ENCODE measurements at regions not wholly inside any gene's neighbourhood (a gene's known extent, or its start where the extent isn't known, plus 50 kb on each side); places are given as distances from the start of the nearest gene placed in this dataset.
"Not testable (repeated sequence)": the region's sequence is repeated elsewhere in the genome, so short reads cannot be mapped to it uniquely, and the experiment has no call there.

DNA sequence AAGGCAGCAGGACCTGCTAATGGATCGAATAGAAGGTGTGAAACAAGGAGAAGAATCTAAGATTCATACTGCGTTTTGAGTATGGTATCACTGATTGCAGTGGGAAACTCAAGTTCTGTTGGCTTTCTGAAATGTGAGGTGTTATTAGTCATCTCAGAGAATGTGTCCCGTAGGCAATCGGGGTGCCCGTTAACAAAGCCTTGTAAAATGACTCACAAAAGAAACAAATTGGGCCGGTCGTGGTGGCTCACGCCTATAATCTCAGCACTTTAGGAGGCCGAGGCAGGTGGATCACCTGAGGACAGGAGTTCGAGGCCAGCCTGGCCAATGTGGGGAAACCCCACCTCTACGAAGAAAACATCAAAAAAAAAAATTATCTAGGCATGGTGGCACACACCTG, 118.2 kb upstream of the C7orf33 start:
- DNase-seq: no peak

DNA sequence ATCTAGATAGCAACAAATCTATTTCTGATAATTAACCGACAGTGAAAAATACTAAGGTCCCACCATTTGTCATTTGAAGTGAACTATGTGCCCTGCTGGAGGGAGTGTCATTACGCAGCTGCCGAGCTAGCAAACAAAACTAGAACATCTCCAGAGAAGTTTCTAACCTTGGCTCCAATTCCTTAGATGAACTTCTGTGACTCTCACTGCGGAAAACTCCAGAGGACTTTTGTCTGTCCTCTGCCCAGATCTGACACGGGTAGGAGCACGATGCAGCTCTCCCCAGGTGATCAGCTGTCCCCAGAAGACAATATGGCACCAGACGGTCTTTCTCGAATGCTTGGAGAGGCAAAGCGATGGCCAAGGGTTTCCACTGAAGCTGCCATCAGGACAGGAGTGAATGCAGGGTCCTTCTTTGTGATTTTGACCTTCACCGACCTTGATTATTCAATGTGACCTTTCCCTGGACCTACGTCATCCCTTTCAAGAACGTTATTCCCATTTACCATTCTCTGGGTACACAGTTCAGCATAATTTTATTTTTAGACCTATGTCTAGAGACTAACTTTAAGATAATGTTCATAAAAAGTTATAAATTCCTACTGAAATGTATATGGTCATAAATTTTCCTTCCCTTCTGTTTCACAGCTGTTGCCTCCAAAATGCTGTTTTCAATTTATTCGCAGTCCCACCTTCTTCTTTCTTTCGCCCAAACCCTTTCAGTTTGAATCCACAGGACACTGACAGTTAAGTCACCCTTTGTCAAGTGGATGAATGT, 116.7 kb upstream of the C7orf33 start:
- no peak for DNase-seq

DNA sequence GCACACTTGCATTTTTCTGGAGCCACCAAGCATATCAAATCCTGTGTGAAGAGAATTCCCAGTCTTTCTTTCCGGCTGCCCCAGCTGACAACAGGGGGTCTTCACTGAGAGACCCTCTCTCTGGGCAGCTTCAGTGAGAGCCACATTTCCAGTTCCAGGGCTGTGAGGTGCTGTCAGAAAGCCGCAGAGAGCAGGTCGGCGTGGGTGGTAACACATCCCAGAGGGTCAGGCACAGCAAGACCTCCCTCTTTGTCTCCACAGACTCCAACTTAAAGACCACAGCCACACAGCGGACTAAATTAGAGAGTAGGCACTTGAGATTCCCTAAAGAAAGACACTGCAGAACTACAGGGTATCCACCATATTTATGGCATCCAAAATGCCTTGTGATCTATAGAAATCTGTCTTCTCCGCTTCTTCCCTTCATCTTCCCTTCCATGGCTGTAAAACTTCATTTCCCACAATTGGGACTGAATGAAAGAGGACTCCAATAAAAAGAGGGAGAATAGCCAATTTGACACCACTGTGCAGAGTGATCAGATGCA, 116.0 kb upstream of the C7orf33 start:
- no peak for DNase-seq

DNA sequence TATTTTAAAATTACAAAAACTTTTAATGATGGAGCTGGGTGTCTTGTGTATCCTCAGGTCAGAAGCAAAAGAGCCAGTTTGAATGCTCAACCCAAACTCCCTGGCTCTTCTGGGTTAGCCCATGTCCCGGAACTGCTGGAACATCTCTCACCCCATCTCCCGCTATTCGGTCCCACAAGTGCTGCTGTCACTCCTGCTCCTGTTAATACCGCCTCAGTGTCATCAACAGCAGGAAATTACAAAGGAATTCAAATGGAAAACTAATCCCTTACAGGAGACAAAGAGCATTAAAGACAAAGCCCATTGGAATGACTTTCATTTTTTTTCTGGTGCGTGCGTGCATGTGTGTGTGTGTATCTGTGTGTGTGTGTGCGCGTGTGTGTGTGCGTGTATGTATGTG, 112.0 kb upstream of the C7orf33 start:
- DNase-seq: no peak

DNA sequence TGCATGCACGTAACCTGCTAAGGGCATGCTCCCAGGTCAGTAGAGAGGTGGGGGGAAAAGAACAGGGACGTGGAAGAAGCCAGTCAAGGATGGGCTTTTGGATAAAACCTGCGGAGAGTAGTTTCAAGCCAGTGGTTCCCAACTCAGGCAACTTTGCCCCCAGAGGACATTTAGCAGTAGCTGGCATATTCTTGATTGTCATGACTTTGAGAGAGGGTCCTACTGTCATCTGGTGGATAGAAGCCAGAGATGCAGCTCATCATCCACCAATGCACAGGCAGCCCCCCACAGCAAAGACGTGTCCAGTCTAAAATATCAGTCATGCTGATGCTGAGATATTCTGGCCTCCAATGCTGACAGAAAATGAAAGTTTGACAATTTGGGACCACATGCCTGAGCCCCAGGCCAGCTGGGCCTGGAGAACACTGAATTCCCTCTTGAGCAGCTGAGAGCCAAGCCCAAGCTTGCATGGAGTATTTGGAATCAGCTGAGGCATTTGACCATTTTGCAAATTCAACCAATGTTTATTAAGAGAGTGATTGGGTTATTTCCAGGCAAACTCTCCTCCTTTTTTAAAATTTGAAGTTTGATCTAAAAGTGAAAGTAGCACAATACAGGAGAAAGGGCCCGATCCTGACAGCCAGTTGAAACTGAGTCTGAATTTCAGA, 110.0 kb upstream of the C7orf33 start:
- no peak for DNase-seq

DNA sequence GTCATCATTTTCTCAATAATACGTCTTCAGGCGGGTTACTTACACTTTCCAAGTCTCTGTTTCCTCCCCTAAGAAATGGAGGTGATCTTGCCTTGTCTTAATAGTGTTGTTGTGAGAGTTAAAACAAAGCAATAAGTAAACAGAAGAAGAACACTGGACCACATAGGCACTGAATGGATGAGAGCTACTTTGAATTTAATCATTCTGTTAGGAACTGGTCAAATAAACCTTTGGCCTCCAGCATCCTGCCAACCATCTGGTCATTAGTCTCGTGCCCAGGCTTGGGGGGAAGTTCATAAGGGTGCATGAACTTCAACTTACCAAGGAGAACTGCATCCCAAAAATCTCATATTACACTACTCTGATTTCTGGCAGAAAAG, 109.4 kb upstream of the C7orf33 start:
- no peak for DNase-seq

DNA sequence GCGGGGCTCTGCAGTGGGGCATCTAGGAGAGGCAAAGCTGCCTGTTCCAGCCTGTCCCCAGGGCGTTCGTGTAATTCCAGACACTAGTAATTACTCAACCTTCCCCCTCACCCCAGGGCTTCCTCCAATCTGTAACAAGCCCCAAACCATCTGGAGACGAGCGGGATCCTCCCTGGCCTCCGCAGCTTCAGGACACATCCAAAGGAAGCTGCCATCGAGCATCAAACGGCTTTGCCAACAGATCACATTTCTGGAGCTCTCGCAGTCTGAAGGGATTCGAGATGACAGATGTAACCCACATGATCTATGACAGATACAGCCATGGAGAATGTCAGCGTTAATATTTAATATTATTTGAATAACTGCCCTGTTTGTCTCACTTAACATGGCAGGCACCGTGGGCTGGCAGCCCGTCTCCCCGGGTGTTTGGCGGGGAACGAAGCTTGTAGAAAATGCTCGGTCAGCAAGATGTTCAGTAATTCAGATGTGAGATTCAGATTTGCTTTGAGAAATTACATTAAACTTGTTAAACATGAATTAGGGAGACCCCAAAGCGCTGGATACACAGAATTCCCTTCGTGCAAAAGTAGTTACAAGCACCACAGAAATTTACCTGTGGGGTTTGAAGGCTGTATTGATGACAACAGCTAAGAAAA, 108.5 kb upstream of the C7orf33 start:
- DNase-seq: no peak

DNA sequence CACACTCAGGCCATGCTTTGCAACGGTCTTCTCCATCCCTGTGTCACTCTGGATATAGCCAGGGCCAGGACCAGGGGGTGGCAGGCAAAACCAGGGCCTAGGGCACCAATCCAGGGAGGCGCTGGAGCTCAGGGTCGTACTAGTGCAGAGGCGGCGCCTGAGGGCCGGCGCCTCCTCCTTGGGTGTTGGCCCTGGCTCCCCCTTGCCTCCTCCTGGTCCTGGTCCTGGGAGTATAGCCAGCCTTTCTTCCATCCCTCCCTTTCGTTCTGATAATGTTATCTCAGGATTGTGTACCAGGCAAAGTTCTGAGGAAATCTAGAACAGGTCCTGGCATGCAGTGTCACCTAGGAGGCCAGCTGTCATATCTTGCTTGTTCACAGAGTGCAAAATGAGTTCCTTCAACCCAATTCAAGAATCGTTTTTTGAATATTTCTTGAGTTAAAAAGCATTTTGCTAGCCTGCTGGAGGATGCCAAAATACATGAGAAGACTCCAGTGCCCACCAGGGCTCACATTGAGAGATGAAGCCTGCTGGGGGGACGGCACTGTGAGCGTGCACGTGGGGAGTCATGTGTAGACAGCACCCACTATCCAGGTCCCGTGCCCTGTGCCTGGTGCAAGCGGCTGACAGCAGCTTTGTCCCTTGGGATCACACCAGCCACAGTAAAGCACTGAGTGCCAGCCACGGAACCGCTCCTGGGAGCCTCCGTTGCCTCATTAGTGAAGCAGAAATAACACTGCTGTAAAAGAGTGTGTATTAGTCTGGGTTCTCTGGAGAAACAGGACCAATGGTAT, 106.9 kb upstream of the C7orf33 start:
- DNase-seq: no peak

DNA sequence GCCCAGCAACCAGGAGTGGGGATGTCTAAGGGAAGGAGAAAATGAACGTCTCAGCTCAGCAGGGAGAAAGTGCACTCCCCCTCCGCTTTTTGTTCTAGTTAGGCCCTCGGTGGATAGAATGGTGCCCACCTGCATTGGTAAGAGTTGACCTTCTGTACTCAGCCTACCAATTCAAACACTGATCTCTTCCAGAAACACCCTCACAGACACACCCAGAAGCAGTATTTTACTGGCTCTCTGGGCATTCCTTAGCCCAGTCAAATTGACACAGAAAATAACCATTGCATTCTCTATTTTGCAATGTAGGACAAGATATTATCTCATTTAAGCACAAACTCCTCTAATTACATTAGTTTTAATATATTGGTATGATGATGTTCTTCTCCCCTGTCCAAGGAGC, 106.1 kb upstream of the C7orf33 start:
- no peak for DNase-seq

DNA sequence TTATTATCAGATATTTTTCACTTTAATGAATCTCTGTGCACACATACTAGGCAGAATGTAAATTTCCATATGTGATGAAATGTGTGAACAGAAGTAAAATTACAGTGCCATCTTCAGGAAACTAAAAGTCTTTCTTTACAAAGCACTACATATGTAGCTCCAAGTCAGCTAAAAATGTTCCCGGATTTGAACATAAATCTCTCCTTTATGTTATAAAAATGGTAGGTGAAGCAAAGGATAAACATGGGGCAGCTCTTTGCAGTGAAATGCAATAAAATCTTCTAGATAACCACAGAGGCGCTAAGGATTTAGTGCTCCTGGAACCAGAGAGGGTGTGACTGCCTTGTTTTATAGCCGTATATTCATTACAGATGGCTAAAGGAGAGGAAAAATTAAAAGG, 104.9 kb upstream of the C7orf33 start:
- no peak for DNase-seq

DNA sequence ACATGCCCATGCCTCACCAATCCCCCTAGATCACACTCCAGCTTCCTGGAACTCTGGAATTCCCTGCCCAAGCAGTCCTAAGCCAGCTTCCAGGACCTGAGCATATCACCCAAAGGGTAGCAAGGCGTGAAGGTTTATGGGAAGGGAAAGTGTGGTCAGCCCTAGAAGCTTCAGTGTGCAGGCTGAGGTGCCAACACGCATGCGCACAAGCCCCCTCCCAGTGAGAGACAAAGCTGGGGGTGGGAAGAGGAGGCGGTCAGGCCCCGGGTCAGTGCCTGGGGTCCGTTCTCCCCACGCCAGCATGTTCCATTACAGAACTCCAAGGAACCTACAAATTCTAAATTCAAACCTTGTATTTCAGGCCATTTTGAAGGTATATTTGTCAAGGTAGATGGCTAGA, 103.6 kb upstream of the C7orf33 start:
- DNase-seq: no peak

DNA sequence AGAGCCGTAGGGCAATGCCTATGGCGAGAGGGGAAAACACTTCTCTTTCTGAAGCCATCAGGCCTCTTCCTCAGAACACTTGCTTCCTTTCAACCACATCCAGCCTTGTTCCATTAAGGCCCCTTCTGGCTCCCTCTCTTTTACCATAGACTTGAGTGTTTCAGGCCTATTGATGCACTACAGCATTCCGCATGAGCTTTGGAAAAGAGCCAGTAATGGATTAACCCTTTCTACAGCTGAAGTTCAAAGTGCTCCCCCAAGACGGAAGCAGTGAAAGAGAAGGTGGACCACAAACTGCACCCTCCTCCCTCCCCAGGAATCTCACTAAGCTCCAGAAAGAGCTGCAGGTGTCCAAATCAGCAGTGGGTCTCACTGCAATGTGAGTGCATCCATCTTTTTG, 102.7 kb upstream of the C7orf33 start:
- no peak for DNase-seq

DNA sequence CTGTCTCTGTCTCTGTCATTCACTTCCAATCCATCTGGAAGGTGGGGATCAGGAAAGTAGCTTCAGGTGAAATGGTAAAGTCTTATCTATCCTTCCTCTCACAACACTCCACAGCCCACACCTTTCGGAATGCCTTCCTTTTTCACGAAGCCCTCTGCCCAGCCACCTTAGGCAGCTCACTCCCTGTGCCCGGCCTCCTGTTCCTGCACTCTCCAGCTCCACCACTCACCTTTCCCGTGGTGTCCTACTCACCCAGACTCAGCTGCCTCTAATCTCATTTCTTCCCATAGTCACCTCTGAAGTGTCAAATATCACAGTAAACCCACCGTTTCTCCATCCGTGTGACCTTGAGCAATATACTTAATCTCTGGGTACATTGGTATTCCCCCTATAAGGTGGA, 100.9 kb upstream of the C7orf33 start:
- DNase-seq: no peak

DNA sequence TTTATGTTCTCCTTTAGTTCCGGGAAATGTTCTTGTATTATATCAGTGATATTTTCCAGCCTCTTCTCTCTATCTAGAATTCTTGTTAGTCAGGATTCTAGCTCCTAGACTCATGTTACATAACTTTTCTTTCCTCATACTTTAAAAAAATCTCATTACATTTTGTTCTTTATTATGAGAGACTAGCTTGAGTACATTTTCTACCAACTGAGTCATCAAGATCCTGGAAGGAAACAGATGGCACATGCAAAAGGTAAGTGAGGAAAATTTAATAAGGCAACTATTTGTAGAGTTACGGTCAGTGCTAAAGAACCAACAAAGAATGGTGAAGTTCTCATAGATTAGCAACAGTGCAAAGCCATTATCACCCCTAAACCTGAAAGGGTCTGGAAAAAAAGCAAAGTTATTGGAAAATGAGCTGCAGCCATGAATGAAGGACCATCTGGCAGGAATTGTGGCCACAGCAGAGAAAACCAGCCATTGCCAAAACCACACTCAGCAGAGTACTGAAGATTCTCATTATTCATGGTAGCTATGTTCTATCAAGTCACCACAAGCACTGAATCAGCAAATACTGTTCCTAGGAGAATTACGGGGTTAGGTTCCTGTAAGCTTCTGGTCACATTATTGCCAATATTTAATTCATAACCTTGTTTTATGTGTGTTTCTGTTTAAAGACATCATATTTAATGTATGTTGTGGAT, 98.3 kb upstream of the C7orf33 start:
- DNase-seq: no peak

DNA sequence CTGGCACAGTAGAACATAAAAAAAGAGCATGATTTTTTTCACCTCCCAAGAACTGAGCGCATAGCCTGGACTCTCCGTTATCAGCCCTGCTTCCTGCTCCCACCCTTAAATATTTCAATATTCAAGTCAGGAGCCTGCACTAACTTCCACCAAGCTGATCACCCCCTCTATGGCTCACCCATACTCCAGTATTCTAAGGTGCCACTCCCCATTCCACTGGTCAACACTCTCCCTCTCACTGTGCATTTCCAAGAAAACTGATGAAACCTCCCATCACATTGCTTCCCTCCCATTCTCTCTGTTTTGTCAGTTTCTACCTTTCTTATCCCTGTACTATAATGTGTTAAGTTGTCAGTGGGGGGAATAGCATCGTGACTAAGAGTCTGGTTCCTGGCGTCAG, 95.0 kb upstream of the C7orf33 start:
- DNase-seq: no peak

DNA sequence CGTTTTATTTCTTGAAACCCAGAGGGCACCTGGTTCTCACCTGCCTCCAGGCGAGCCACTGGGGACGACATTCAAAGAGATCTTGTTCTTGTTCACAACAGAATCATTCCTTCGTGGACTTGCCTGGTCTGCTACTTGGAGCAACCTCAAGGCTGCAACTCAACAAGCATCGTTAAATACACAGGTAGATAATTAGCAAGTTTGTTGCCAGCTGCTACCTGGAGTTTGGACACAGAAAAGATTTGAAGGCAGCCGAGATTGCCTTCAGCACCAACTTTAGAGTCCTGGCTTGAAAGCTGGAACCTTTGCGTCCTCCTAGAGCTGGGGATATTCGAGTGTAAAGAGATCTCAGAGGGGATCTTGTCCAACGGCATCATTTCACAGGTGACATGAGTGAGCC, 89.6 kb upstream of the C7orf33 start:
- no peak for DNase-seq

DNA sequence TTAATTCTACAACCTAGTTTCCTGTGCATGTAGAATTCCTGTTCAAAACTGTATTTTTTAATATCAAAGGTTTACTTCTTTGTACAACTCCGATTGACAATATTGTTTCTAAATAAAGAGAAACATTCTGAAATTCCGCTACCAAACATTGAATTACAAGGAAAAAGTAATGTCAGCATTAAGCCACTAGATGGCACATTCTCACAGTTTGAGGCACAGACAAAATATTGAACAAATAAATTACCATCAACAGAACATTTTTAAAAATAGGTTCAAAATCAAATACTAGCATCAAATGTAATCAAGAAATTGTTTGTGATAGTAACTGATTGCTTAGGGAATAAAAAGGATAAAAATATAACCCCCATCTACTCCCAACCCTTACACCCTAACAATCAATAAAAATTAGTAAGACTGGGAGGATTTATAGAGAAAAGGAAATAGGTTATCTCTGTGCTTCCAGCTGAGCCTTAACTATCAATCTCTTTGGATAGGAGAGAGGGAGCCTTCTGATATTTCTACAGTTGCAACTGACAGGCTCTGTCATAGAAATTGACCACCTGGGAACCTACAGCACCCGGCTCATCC, 86.6 kb upstream of the C7orf33 start:
- no peak for DNase-seq

DNA sequence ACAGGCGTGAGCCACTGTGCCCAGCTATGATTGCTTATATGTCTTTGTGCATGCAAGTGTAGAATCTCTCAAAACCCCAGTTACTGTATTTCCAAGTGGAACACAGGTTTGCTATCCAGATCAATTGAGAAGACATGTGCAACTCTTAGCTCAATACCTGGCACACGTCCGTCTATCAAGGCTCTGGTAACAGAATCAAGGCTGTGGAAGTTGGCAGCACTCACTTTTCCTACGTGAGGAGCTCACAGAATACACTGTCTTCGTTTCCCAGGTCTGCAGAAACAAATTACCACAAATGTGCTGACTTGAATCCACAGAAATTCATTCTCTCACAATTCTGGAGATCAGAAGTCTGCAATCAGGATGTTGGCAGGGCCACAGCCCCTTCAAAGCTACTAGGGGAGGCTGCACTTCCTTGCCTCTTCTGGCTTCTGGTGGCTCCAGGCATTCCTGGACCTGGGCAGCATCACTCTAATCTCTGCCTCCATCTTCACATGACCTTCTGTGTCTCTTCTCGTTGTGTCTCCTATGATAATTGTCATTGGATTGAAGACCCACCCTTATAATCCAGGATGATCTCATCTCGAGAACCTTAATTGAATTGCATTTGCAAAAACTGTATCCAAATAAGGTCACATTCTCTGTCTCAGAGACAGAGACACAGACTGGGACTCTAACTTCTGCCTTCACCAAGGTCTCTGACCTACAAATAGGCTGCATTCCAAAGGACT, 84.8 kb upstream of the C7orf33 start:
- DNase-seq: no peak

DNA sequence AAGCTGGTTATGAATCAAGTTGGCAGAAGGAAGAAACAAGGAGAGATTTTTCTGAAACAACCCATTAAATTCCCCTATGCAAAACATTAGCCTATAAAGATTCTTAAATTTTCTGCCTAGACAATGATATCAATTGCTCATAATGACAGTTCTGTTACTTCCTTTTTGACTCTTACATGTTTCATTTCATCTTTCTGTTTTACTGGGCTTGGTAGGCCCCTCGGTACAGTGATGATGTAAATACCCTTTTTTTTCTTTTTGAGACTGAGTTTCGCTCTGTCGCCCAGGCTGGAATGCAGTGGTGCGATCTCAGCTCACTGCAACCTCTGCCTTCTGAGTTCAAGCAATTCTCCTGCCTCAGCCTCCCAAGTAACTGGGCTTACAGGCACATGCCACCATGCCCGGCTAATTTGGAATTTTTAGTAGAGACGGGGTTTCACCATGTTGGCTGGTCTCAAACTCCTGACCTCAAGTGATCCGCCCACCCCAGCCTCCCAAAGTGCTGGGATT, 83.4 kb upstream of the C7orf33 start:
- DNase-seq: not testable (repeated sequence)

DNA sequence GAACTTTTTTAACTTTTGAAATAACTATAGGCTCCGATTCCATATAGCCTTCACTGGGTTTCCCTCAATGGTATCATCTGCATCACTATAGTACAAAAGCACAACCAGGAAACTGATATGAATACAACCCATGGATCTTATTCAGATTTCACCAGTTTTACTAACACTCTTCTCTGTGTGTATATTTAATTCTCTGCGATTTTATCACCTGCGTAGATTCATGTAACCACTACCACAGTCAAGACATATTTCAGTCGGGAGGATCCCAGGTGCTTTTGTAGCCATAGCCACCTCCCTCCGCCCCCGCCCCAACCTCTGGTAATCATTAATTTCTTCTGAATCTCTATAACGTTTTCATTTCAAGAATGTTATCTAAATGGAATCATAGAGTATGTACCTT, 82.8 kb upstream of the C7orf33 start:
- no peak for DNase-seq

DNA sequence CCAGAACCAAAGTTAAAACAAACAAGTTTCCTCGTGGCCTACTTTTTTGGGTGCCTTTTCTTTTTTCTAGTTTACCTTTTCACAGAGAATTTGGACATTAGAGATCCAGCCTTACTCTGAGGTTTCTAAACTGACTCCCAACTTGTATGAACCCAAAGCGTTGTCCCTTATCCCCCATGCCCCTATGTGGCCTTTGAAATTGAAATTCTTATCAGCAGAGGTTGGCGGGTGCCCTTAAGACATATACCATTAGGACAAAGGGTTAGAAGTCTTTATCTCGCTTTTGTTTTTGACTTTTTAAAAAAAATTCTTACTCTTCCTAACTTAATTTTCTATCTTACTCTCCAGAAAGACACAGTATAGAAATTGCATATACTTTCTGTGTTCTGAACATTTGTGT, 76.3 kb upstream of the C7orf33 start:
- no peak for DNase-seq
